ENCODE measurements at regions not wholly inside any gene's neighbourhood (a gene's known extent, or its start where the extent isn't known, plus 50 kb on each side); places are given as distances from the start of the nearest gene placed in this dataset.

- TF ChIP-seq POLR2AphosphoS5 (IDR thresholded peaks at IDR 0.05): no peak
- TF ChIP-seq, protein P1, sequence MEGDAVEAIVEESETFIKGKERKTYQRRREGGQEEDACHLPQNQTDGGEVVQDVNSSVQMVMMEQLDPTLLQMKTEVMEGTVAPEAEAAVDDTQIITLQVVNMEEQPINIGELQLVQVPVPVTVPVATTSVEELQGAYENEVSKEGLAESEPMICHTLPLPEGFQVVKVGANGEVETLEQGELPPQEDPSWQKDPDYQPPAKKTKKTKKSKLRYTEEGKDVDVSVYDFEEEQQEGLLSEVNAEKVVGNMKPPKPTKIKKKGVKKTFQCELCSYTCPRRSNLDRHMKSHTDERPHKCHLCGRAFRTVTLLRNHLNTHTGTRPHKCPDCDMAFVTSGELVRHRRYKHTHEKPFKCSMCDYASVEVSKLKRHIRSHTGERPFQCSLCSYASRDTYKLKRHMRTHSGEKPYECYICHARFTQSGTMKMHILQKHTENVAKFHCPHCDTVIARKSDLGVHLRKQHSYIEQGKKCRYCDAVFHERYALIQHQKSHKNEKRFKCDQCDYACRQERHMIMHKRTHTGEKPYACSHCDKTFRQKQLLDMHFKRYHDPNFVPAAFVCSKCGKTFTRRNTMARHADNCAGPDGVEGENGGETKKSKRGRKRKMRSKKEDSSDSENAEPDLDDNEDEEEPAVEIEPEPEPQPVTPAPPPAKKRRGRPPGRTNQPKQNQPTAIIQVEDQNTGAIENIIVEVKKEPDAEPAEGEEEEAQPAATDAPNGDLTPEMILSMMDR (IDR thresholded peaks at IDR 0.05; ENCODE audit: poor library complexity, severe bottlenecking): no peak
- TF ChIP-seq EP300 (conservative IDR thresholded peaks at IDR 0.05; ENCODE audit: poor library complexity, severe bottlenecking): no peak
- no peak for TF ChIP-seq EZH2 (IDR thresholded peaks at IDR 0.05; ENCODE audit: borderline replicate concordance, insufficient read depth, low read length, poor library complexity, severe bottlenecking)
- no peak for TF ChIP-seq TAF1 (IDR thresholded peaks at IDR 0.05; ENCODE audit: low read depth)
- TF ChIP-seq, protein P2, sequence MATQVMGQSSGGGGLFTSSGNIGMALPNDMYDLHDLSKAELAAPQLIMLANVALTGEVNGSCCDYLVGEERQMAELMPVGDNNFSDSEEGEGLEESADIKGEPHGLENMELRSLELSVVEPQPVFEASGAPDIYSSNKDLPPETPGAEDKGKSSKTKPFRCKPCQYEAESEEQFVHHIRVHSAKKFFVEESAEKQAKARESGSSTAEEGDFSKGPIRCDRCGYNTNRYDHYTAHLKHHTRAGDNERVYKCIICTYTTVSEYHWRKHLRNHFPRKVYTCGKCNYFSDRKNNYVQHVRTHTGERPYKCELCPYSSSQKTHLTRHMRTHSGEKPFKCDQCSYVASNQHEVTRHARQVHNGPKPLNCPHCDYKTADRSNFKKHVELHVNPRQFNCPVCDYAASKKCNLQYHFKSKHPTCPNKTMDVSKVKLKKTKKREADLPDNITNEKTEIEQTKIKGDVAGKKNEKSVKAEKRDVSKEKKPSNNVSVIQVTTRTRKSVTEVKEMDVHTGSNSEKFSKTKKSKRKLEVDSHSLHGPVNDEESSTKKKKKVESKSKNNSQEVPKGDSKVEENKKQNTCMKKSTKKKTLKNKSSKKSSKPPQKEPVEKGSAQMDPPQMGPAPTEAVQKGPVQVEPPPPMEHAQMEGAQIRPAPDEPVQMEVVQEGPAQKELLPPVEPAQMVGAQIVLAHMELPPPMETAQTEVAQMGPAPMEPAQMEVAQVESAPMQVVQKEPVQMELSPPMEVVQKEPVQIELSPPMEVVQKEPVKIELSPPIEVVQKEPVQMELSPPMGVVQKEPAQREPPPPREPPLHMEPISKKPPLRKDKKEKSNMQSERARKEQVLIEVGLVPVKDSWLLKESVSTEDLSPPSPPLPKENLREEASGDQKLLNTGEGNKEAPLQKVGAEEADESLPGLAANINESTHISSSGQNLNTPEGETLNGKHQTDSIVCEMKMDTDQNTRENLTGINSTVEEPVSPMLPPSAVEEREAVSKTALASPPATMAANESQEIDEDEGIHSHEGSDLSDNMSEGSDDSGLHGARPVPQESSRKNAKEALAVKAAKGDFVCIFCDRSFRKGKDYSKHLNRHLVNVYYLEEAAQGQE (IDR thresholded peaks at IDR 0.05; ENCODE audit: borderline replicate concordance): no peak
- TF ChIP-seq RAD21 (conservative IDR thresholded peaks at IDR 0.05): no peak
Measured at GRCh38 chr10:59093461-59093860, 83.0 kb upstream of the PHYHIPL start.
